HepG2 (cell line): ENCODE measurements at regions not wholly inside any gene's neighbourhood (a gene's known extent, or its start where the extent isn't known, plus 50 kb on each side); places are given as distances from the start of the nearest gene placed in this dataset.
A peak's percentile ranks its signal among the peaks of the same experiment; 100 is the strongest.

Experiments used
- CHCHD3 ChIP-seq: sonication (generic); formaldehyde crosslinking; IDR thresholded peaks from 2 replicates; pipeline ENCODE4 v1.8.0; 2022; ENCODE audit warnings: mild to moderate bottlenecking, missing genetic modification reagents, moderate library complexity
- DNMT1 ChIP-seq: sonication (generic); formaldehyde crosslinking; IDR thresholded peaks from 2 replicates; pipeline ENCODE4 v1.5.1; 2020; ENCODE audit warnings: mild to moderate bottlenecking, missing genetic modification reagents
- FOSL2 ChIP-seq: sonication (generic); formaldehyde crosslinking; IDR thresholded peaks from 2 replicates; pipeline ENCODE4 v1.4.0; 2020; ENCODE audit warnings: missing genetic modification reagents
- NBN ChIP-seq: fragments of 450-650 bp; conservative IDR thresholded peaks from 2 replicates; pipeline ENCODE4 v1.6.1; 2017
- NPAS2 ChIP-seq: sonication (generic); formaldehyde crosslinking; IDR thresholded peaks from 2 replicates; pipeline ENCODE4 v1.8.0; 2022; ENCODE audit warnings: mild to moderate bottlenecking, missing genetic modification reagents, borderline replicate concordance
- RORA ChIP-seq: sonication (generic); formaldehyde crosslinking; IDR thresholded peaks from 2 replicates; pipeline ENCODE4 v1.5.0; 2020; ENCODE audit warnings: mild to moderate bottlenecking, missing genetic modification reagents, moderate library complexity
- RXRA ChIP-seq: sonication (generic); formaldehyde crosslinking; IDR thresholded peaks from 2 replicates; pipeline ENCODE4 v1.5.1; 2020; ENCODE audit warnings: missing genetic modification reagents
- SP140L ChIP-seq: sonication (generic); formaldehyde crosslinking; IDR thresholded peaks from 2 replicates; pipeline ENCODE4 v1.4.0; 2020; ENCODE audit warnings: missing genetic modification reagents, borderline replicate concordance
- STAG1 ChIP-seq: sonication (generic); formaldehyde crosslinking; IDR thresholded peaks from 2 replicates; pipeline ENCODE4 v1.4.0; 2020; ENCODE audit warnings: missing genetic modification reagents
- TCF12 ChIP-seq, 2 experiments: fragments of 450-650 bp in 1 of 2; sonication (generic) in 1 of 2; formaldehyde crosslinking in 1 of 2; IDR thresholded peaks; 2 replicates each; pipeline versions ENCODE4 v1.6.1 to v1.8.0; 2017 to 2022; ENCODE audit warnings: antibody characterized with exemption in 1 of 2, mild to moderate bottlenecking in 1 of 2, missing genetic modification reagents in 1 of 2, moderate library complexity in 1 of 2
- TCF7L2 ChIP-seq: IDR thresholded peaks from 2 replicates; pipeline ENCODE4 v1.6.1; 2011; ENCODE audit warnings: mild to moderate bottlenecking, low read depth, low read length, moderate library complexity
- ZNF101 ChIP-seq: sonication (generic); formaldehyde crosslinking; IDR thresholded peaks from 2 replicates; pipeline ENCODE4 v1.4.0; 2020; ENCODE audit warnings: mild to moderate bottlenecking, low read depth, missing genetic modification reagents, borderline replicate concordance
- ZNF12 ChIP-seq: sonication (generic); formaldehyde crosslinking; IDR thresholded peaks from 2 replicates; pipeline ENCODE4 v1.5.0; 2020; ENCODE audit warnings: missing genetic modification reagents
- ZNF460 ChIP-seq: sonication (generic); formaldehyde crosslinking; IDR thresholded peaks from 2 replicates; pipeline ENCODE4 v1.5.1; 2020; ENCODE audit warnings: missing genetic modification reagents, mild to moderate bottlenecking, borderline replicate concordance
- ZNF850 ChIP-seq: sonication (generic); formaldehyde crosslinking; conservative IDR thresholded peaks from 2 replicates; pipeline ENCODE4 v1.9.0; 2021; ENCODE audit warnings: mild to moderate bottlenecking, missing genetic modification reagents
- ZNF878 ChIP-seq: sonication (generic); formaldehyde crosslinking; IDR thresholded peaks from 2 replicates; pipeline ENCODE4 v1.8.1; 2023; ENCODE audit warnings: mild to moderate bottlenecking, missing genetic modification reagents, moderate library complexity
- ZSCAN31 ChIP-seq: sonication (generic); formaldehyde crosslinking; IDR thresholded peaks from 2 replicates; pipeline ENCODE4 v1.5.0; 2020; ENCODE audit warnings: low read depth, mild to moderate bottlenecking, missing genetic modification reagents
- TF ChIP-seq, protein P1 (sequence below): sonication (generic); formaldehyde crosslinking; IDR thresholded peaks from 2 replicates; pipeline ENCODE4 v1.8.0; 2022; ENCODE audit warnings: mild to moderate bottlenecking, missing genetic modification reagents, moderate library complexity
- TF ChIP-seq, protein P2 (sequence below): sonication (generic); formaldehyde crosslinking; IDR thresholded peaks from 2 replicates; pipeline ENCODE4 v1.8.0; 2022; ENCODE audit warnings: missing genetic modification reagents, mild to moderate bottlenecking, borderline replicate concordance
- TF ChIP-seq, protein P3 (sequence below): sonication (generic); formaldehyde crosslinking; IDR thresholded peaks from 2 replicates; pipeline ENCODE4 v1.5.1; 2020; ENCODE audit warnings: mild to moderate bottlenecking, missing genetic modification reagents, borderline replicate concordance
- TF ChIP-seq, protein P4 (sequence below): sonication (generic); formaldehyde crosslinking; IDR thresholded peaks from 2 replicates; pipeline ENCODE4 v1.4.0; 2020; ENCODE audit warnings: mild to moderate bottlenecking, low read depth, missing genetic modification reagents

DNA sequence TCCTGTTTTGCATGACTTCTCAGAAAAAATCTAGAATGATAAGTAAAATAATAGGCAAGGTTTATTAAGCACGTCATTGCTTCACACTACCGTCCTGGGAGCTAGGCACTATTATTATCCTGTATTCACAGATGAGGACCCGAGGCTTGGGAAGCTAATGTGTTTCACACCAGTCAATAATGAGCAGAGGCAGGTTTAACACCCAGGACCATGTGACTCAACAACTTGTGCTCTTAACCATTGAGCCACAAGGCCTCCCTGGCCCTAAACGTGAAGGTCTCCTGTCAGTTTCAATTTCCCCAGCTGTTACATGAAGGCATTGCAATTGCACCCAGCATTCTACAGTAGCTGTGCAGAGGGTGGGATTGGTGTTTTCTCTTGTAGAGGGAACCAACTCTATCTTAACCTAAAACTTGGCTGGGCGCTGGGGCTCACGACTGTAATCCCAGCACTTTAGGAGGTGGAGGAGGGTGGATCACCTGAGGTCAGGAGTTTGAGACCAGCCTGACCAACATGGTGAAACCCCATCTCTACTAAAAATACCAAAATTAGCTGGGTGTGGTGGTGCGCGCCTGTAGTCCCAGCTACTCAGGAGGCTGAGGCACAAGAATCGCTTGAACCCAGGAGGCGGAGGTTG lies 191.2 kb downstream of the BCAS1 start (continued):
- TF ChIP-seq, protein P1, sequence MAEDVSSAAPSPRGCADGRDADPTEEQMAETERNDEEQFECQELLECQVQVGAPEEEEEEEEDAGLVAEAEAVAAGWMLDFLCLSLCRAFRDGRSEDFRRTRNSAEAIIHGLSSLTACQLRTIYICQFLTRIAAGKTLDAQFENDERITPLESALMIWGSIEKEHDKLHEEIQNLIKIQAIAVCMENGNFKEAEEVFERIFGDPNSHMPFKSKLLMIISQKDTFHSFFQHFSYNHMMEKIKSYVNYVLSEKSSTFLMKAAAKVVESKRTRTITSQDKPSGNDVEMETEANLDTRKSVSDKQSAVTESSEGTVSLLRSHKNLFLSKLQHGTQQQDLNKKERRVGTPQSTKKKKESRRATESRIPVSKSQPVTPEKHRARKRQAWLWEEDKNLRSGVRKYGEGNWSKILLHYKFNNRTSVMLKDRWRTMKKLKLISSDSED (CRISPR knock-in tag): no peak
- TF ChIP-seq ZNF12 (no peak), CHCHD3 (CRISPR knock-in tag) (no peak), ZSCAN31 (CRISPR knock-in tag) (0 out of 2 replicates have a peak, but pooled peaks have one; percentile 35), NBN (no peak), SP140L (no peak), ZNF460 (peak; percentile 46), TCF12 (IDR thresholded peaks at IDR 0.05) (no peak), TCF12 (CRISPR knock-in tag; IDR thresholded peaks at IDR 0.05) (no peak), FOSL2 (no peak), NPAS2 (CRISPR knock-in tag) (no peak), RXRA (no peak), TCF7L2 (no peak), RORA (no peak), STAG1 (no peak), ZNF878 (CRISPR knock-in tag) (no peak), ZNF850 (no peak), ZNF101 (CRISPR knock-in tag) (no peak), DNMT1 (CRISPR knock-in tag) (no peak)
- TF ChIP-seq, protein P2, sequence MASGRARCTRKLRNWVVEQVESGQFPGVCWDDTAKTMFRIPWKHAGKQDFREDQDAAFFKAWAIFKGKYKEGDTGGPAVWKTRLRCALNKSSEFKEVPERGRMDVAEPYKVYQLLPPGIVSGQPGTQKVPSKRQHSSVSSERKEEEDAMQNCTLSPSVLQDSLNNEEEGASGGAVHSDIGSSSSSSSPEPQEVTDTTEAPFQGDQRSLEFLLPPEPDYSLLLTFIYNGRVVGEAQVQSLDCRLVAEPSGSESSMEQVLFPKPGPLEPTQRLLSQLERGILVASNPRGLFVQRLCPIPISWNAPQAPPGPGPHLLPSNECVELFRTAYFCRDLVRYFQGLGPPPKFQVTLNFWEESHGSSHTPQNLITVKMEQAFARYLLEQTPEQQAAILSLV (CRISPR knock-in tag): no peak
- TF ChIP-seq, protein P3, sequence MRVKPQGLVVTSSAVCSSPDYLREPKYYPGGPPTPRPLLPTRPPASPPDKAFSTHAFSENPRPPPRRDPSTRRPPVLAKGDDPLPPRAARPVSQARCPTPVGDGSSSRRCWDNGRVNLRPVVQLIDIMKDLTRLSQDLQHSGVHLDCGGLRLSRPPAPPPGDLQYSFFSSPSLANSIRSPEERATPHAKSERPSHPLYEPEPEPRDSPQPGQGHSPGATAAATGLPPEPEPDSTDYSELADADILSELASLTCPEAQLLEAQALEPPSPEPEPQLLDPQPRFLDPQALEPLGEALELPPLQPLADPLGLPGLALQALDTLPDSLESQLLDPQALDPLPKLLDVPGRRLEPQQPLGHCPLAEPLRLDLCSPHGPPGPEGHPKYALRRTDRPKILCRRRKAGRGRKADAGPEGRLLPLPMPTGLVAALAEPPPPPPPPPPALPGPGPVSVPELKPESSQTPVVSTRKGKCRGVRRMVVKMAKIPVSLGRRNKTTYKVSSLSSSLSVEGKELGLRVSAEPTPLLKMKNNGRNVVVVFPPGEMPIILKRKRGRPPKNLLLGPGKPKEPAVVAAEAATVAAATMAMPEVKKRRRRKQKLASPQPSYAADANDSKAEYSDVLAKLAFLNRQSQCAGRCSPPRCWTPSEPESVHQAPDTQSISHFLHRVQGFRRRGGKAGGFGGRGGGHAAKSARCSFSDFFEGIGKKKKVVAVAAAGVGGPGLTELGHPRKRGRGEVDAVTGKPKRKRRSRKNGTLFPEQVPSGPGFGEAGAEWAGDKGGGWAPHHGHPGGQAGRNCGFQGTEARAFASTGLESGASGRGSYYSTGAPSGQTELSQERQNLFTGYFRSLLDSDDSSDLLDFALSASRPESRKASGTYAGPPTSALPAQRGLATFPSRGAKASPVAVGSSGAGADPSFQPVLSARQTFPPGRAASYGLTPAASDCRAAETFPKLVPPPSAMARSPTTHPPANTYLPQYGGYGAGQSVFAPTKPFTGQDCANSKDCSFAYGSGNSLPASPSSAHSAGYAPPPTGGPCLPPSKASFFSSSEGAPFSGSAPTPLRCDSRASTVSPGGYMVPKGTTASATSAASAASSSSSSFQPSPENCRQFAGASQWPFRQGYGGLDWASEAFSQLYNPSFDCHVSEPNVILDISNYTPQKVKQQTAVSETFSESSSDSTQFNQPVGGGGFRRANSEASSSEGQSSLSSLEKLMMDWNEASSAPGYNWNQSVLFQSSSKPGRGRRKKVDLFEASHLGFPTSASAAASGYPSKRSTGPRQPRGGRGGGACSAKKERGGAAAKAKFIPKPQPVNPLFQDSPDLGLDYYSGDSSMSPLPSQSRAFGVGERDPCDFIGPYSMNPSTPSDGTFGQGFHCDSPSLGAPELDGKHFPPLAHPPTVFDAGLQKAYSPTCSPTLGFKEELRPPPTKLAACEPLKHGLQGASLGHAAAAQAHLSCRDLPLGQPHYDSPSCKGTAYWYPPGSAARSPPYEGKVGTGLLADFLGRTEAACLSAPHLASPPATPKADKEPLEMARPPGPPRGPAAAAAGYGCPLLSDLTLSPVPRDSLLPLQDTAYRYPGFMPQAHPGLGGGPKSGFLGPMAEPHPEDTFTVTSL (CRISPR knock-in tag): no peak
- TF ChIP-seq, protein P4, sequence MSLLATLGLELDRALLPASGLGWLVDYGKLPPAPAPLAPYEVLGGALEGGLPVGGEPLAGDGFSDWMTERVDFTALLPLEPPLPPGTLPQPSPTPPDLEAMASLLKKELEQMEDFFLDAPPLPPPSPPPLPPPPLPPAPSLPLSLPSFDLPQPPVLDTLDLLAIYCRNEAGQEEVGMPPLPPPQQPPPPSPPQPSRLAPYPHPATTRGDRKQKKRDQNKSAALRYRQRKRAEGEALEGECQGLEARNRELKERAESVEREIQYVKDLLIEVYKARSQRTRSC: peak; percentile 45; the same call in 1 of the 2 replicates
